Spinal cord (tissue), 9 donors: ENCODE measurements at regions not wholly inside any gene's neighbourhood (a gene's known extent, or its start where the extent isn't known, plus 50 kb on each side); places are given as distances from the start of the nearest gene placed in this dataset.

ENCODE experiments used
- DNase-seq, 6 donors: peaks; one replicate each; pipeline versions ENCODE4 v3.0.0 to v3.0.0-alpha.2; 2013 to 2015; ENCODE audit warnings: low spot score in 6 of 6, low read depth in 4 of 6
- H3K27ac ChIP-seq: one replicate; pipeline ENCODE4 v1.5.1; 2013; ENCODE audit warnings: low read depth, low read length, control low read depth
- H3K27me3 ChIP-seq: one replicate; pipeline ENCODE4 v1.6.1; 2013; ENCODE audit warnings: low read length; ENCODE audit not compliant: control insufficient read depth, insufficient read depth
- H3K36me3 ChIP-seq: one replicate; pipeline ENCODE4 v1.6.1; 2013; ENCODE audit warnings: low read length; ENCODE audit not compliant: control insufficient read depth, insufficient read depth
- H3K4me1 ChIP-seq: one replicate; pipeline ENCODE4 v1.6.1; 2013; ENCODE audit warnings: low read length; ENCODE audit not compliant: control insufficient read depth, insufficient read depth
- H3K4me3 ChIP-seq: one replicate; pipeline ENCODE4 v1.5.1; 2013; ENCODE audit warnings: low read depth, low read length, control low read depth
- H3K9me3 ChIP-seq: one replicate; pipeline ENCODE4 v1.6.1; 2013; ENCODE audit warnings: low read length; ENCODE audit not compliant: control insufficient read depth, insufficient read depth
- WGBS: methylation state at CpG from one replicate; pipeline ENCODE4 v1.1.5; 2013; ENCODE audit warnings: missing lambda C conversion rate; ENCODE audit not compliant: insufficient coverage; 5-methylcytosine and 5-hydroxymethylcytosine counted together
- donor health status: healthy.

DNA sequence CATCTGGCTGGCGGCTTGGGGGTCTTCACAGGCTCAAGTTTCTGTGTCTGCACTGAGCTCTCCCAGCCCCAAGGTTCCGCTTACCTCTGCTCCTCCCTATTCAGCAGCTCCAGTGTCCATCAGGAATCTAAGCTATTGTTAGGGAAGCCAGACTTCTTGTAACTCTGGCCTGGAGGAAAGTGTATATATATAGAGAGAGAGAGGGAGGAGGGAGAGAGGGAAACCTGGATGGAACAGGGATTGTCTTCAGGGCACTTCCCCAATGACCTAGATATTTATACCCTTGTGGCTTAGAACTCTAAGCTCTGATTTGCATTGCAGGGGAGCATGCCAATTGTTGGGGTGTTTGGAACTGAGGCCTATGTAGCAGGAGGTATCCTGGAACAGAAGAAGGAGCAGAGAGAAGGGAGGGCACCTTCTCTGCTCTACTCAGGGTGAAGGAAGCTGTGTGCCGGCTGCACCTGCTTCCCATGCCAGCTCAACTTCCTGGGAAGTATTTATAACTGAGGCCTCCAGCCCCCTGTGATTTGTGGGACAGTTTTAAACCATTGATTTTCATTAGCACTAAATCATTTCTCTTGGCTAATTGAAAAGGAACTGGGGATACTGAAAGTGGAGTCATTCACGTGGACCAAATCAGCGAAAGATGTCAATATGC lies 70.9 kb downstream of the NAV1 start:
- H3K27me3 ChIP-seq = no peaks in the 10 kb centered on the region
- peak overlapping the region; percentile 80 for H3K27ac ChIP-seq
- no peaks in the 10 kb centered on the region for H3K9me3 ChIP-seq
- no peak overlapping the region for H3K4me3 ChIP-seq
- H3K36me3 ChIP-seq = no peaks in the 10 kb centered on the region
- peaks cover 58% of the 10 kb centered on the region for H3K4me1 ChIP-seq
- WGBS = 67% methylated on average over 1 of the region's 5 CpGs
- no peak for DNase-seq

DNA sequence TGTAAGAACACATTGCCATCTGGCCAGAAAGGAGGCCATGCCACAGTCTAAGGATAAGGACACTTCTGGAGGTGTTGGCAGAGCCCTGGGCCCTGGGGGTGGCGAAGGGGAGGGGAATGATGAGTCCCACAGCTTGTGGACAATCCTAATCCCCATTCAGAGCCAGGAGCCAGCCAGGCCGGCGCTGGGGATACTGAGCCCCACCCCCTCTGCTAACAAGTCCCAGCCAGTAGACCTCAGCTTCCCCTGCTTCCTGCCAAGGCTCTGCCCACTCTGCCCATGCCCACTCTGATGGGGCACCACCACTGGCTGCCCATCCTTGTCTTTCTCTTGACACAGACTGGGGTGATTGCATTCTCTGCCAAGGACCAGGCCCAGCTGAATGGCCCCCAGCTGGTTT lies 71.9 kb downstream of the NAV1 start:
- WGBS = 41% methylated on average over 2 of the region's 3 CpGs
- Histone ChIP-seq H3K27me3 (no peaks in the 10 kb centered on the region), H3K4me3 (no peak overlapping the region), H3K36me3 (no peaks in the 10 kb centered on the region), H3K9me3 (no peaks in the 10 kb centered on the region), H3K27ac (peak overlapping the region; percentile 69), H3K4me1 (peaks cover 53% of the 10 kb centered on the region)
- peak in 2 of 6 donors; percentile 35 to 84 for DNase-seq

GRCh38 chr1:201612645-201613044 lies 73.7 kb downstream of the NAV1 start:
- no peak for DNase-seq
- Histone ChIP-seq H3K27ac (no peak overlapping the region), H3K36me3 (no peaks in the 10 kb centered on the region), H3K9me3 (no peaks in the 10 kb centered on the region), H3K4me3 (no peak overlapping the region), H3K4me1 (peaks cover 45% of the 10 kb centered on the region), H3K27me3 (no peaks in the 10 kb centered on the region)
- 87% methylated on average over 4 of the region's 4 CpGs for WGBS

DNA sequence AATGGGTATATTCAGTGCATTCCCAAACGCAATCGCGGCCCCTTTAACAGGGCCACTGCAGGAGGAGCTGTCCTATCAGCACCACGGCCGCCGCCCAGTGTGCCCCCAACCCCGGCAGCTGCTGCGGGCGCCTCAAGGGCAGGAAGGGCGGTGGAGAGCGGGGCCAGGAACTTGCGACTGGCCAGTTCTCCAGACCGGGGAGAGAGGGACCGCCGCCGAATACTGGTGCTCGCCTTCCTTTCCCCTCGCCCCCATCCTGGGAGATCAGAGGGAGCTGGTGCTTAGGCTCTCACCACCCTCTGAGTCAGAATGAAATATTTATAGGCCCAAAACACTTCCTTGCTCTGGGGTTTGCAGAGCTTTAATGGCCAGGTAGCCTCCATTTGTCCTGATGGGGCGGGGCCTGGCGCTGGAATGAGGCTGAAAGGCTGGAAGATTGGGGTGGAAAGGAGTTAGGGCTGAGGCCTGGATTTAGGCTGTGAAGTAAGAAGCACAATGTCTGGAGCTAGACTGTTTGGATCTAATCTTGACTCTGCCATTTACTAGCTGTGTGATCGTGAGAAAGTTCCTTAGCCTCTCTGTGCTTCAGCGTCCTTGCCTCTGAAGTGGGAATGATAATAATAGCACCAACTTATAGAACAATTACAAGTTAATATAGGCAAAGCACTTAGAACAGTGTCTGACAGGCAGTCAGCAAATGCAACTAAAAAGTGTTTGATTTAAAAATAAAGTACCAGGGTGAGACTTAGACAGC lies 75.5 kb downstream of the NAV1 start:
- DNase-seq = peak in 1 of 6 donors; percentile 59

DNA sequence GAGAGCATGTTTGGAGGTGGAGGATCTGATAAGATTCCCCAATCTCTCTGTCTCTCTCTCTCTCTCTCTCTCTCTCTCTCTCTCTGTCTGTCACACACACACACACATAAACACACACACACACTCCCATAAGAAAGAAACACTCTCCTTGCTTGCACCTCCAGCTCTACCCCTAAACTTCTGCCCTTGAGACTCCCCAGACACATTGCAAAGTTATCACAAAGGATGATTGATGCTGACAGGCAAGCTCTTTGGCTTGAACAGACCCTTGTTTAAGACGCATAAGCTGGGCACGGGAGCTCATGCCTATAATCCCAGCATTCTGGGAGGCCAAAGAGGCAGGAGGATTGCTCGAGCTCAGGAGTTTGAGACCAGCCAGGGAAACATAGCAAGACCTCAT lies 78.2 kb downstream of the NAV1 start:
- Histone ChIP-seq H3K9me3 (no peaks in the 10 kb centered on the region), H3K36me3 (no peaks in the 10 kb centered on the region), H3K27me3 (no peaks in the 10 kb centered on the region), H3K4me3 (no peak overlapping the region), H3K27ac (no peak overlapping the region), H3K4me1 (peaks cover 7% of the 10 kb centered on the region)
- 39% methylated on average over 2 of the region's 3 CpGs for WGBS
- DNase-seq = no peak

More for the DNA sequence above, 75.5 kb downstream of the NAV1 start:
- Histone ChIP-seq H3K27ac (no peak overlapping the region), H3K27me3 (no peaks in the 10 kb centered on the region), H3K4me3 (no peak overlapping the region), H3K9me3 (no peaks in the 10 kb centered on the region), H3K36me3 (no peaks in the 10 kb centered on the region), H3K4me1 (peaks cover 31% of the 10 kb centered on the region)
- WGBS = 13% methylated on average over 15 of the region's 22 CpGs

DNA sequence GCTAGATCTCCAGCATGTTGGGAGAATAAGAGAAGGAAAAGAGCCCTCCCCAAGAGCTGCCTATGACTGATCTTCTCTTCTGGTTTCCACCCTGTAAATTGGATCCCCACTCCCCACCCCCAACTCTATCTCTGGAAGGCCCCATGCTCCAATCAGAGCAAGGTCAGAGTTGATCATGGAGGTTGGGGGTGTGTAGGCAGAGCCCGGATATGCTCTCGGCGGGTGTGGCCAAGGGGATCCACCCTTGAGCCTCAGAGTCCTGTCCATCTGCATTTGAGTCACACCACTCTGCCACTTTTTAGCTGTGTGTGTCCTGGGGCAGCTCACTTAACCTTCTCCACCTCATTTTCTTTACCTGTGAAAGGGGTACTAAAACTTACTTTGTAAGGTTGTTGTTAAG lies 79.5 kb downstream of the NAV1 start:
- no peaks in the 10 kb centered on the region for H3K27me3 ChIP-seq
- DNase-seq = no peak
- WGBS = no CpG with 5 or more reads among the region's 3 CpGs
- H3K9me3 ChIP-seq = no peaks in the 10 kb centered on the region
- no peak overlapping the region for H3K4me3 ChIP-seq
- peaks cover 7% of the 10 kb centered on the region for H3K36me3 ChIP-seq
- peaks cover 16% of the 10 kb centered on the region for H3K4me1 ChIP-seq
- no peak overlapping the region for H3K27ac ChIP-seq

GRCh38 chr1:201618905-201619304 lies 80.0 kb downstream of the NAV1 start:
- Histone ChIP-seq H3K9me3 (no peaks in the 10 kb centered on the region), H3K4me3 (no peak overlapping the region), H3K27ac (no peak overlapping the region), H3K36me3 (peaks cover 9% of the 10 kb centered on the region), H3K4me1 (peaks cover 17% of the 10 kb centered on the region), H3K27me3 (no peaks in the 10 kb centered on the region)
- 93% methylated on average over 2 of the region's 5 CpGs for WGBS
- DNase-seq = no peak

DNA sequence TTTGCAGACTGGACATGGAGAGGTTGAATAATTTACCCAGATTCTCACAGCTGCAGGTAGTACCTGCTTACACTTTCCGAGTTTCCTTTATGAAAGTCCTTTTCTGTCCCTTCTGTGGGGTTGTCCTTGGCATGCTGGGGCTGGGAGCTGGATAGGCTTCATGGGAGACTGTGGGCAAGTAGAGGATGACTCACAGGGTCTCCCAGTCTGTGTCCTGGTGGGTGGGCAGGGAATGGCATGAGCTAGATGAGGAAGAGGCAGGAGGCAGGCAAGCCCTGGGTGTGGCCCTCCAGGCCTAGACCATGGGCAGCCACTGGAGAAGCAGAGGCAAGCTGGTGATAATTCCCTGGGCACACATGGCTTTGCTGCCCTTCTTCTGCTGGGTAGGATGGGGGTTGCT lies 80.6 kb downstream of the NAV1 start:
- WGBS = 100% methylated on average over 1 of the region's 1 CpG
- no peak overlapping the region for H3K4me3 ChIP-seq
- no peak overlapping the region for H3K27ac ChIP-seq
- peaks cover 11% of the 10 kb centered on the region for H3K4me1 ChIP-seq
- H3K36me3 ChIP-seq = peaks cover 9% of the 10 kb centered on the region
- no peak for DNase-seq
- no peaks in the 10 kb centered on the region for H3K9me3 ChIP-seq
- no peaks in the 10 kb centered on the region for H3K27me3 ChIP-seq

GRCh38 chr1:201622353-201622752 lies 83.4 kb downstream of the NAV1 start:
- no peak overlapping the region for H3K27ac ChIP-seq
- no peak for DNase-seq
- H3K4me3 ChIP-seq = no peak overlapping the region
- peaks cover 20% of the 10 kb centered on the region for H3K4me1 ChIP-seq
- 67% methylated on average over 3 of the region's 4 CpGs for WGBS
- H3K36me3 ChIP-seq = peaks cover 9% of the 10 kb centered on the region
- no peaks in the 10 kb centered on the region for H3K27me3 ChIP-seq
- no peaks in the 10 kb centered on the region for H3K9me3 ChIP-seq

DNA sequence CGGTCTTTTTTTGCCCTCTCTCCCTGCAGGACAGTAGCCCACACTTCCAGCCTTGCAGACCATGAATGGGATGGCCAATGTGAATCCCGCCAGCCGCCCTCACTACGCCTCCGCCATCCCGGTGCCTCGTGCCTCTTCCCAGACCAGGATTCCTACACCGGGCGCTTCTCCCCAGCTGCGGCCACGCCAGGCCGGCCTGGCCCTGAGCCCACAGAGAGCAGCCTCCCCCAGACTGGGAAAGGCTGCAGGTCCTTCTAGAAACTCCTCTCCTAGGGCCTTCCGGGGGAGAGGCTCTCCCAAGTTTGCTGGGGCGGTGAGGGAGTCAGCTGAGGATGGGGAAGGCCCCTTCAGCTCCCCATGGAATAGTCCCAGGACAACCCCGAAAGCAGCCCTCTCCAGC lies 83.9 kb downstream of the NAV1 start:
- Histone ChIP-seq H3K4me1 (peaks cover 20% of the 10 kb centered on the region), H3K36me3 (peaks cover 9% of the 10 kb centered on the region), H3K4me3 (no peak overlapping the region), H3K27me3 (no peaks in the 10 kb centered on the region), H3K27ac (no peak overlapping the region), H3K9me3 (no peaks in the 10 kb centered on the region)
- no peak for DNase-seq
- 87% methylated on average over 14 of the region's 15 CpGs for WGBS
